Stimulated activated memory B cell treated with anti-CD40 and anti-IgM and Interleukin-4, amounts not matched to agents 10 μg/mL and 1 μg/mL and 100 μg/mL, for 72 hours (primary cell): ENCODE measurements at regions not wholly inside any gene's neighbourhood (a gene's known extent, or its start where the extent isn't known, plus 50 kb on each side); places are given as distances from the start of the nearest gene placed in this dataset.
A peak's percentile ranks its signal among the peaks of the same experiment; 100 is the strongest.

Experiments used
- ATAC-seq: fragments of 150-1000 bp; cut with Tn5 transposase; 2 replicates; pipeline ENCODE4 v1.10.0; 2021
- H3K27ac Mint-ChIP-seq: one replicate; pipeline ENCODE4 v1.8.0; 2022; ENCODE audit warnings: mild to moderate bottlenecking, mixed read lengths
- H3K27me3 Mint-ChIP-seq: one replicate; pipeline ENCODE4 v1.8.0; 2022; ENCODE audit warnings: mixed read lengths
- H3K36me3 Mint-ChIP-seq: one replicate; pipeline ENCODE4 v1.8.0; 2022; ENCODE audit warnings: mixed read lengths
- H3K4me1 Mint-ChIP-seq: one replicate; pipeline ENCODE4 v1.8.0; 2022; ENCODE audit warnings: mixed read lengths
- H3K4me3 Mint-ChIP-seq: one replicate; pipeline ENCODE4 v1.8.0; 2022; ENCODE audit warnings: mild to moderate bottlenecking, moderate library complexity, mixed read lengths
- H3K9me3 Mint-ChIP-seq: one replicate; pipeline ENCODE4 v1.8.0; 2022; ENCODE audit warnings: mixed read lengths

GRCh38 chr2:155651851-155652250, 680.7 kb downstream of the NR4A2 start:
- no peaks in the 10 kb centered on the region for H3K36me3 Mint-ChIP-seq
- ATAC-seq, result no peak
- H3K4me3 Mint-ChIP-seq, result no peak overlapping the region
- no peak overlapping the region for H3K27ac Mint-ChIP-seq
- no peaks in the 10 kb centered on the region for H3K27me3 Mint-ChIP-seq
- H3K4me1 Mint-ChIP-seq, result no peaks in the 10 kb centered on the region
- H3K9me3 Mint-ChIP-seq, result no peaks in the 10 kb centered on the region

- H3K4me3 Mint-ChIP-seq, result no peak overlapping the region
- no peak overlapping the region for H3K27ac Mint-ChIP-seq
- H3K9me3 Mint-ChIP-seq, result peaks cover 2% of the 10 kb centered on the region
- no peaks in the 10 kb centered on the region for H3K4me1 Mint-ChIP-seq
- no peaks in the 10 kb centered on the region for H3K27me3 Mint-ChIP-seq
- no peak for ATAC-seq
- H3K36me3 Mint-ChIP-seq, result no peaks in the 10 kb centered on the region
Observed at GRCh38 chr2:155645791-155646190, 686.7 kb downstream of the NR4A2 start.

- Mint-ChIP-seq H3K4me1 (no peaks in the 10 kb centered on the region), H3K9me3 (peaks cover 2% of the 10 kb centered on the region), H3K4me3 (no peak overlapping the region), H3K27me3 (no peaks in the 10 kb centered on the region), H3K27ac (no peak overlapping the region), H3K36me3 (no peaks in the 10 kb centered on the region)
- ATAC-seq, result no peak
Observed at GRCh38 chr2:155643056-155643775, 689.3 kb downstream of the NR4A2 start.

- no peak overlapping the region for H3K27ac Mint-ChIP-seq
- H3K27me3 Mint-ChIP-seq, result no peaks in the 10 kb centered on the region
- H3K9me3 Mint-ChIP-seq, result no peaks in the 10 kb centered on the region
- no peak overlapping the region for H3K4me3 Mint-ChIP-seq
- no peaks in the 10 kb centered on the region for H3K36me3 Mint-ChIP-seq
- ATAC-seq, result peak; percentile 24
- H3K4me1 Mint-ChIP-seq, result no peaks in the 10 kb centered on the region
Observed at GRCh38 chr2:155633887-155634570, 698.5 kb downstream of the NR4A2 start.

GRCh38 chr2:155633060-155633839, 699.3 kb downstream of the NR4A2 start:
- Mint-ChIP-seq H3K27ac (no peak overlapping the region), H3K4me1 (no peaks in the 10 kb centered on the region), H3K4me3 (no peak overlapping the region), H3K9me3 (no peaks in the 10 kb centered on the region), H3K36me3 (no peaks in the 10 kb centered on the region), H3K27me3 (no peaks in the 10 kb centered on the region)
- ATAC-seq, result no peak

GRCh38 chr2:155630760-155631159, 701.8 kb downstream of the NR4A2 start:
- Mint-ChIP-seq H3K4me1 (no peaks in the 10 kb centered on the region), H3K27me3 (no peaks in the 10 kb centered on the region), H3K36me3 (no peaks in the 10 kb centered on the region), H3K4me3 (no peak overlapping the region), H3K9me3 (no peaks in the 10 kb centered on the region), H3K27ac (no peak overlapping the region)
- no peak for ATAC-seq

GRCh38 chr2:155622443-155622842, 710.1 kb downstream of the NR4A2 start:
- H3K9me3 Mint-ChIP-seq, result no peaks in the 10 kb centered on the region

GRCh38 chr2:155600914-155601760, 731.4 kb downstream of the NR4A2 start:
- Mint-ChIP-seq H3K27ac (no peak overlapping the region), H3K36me3 (no peaks in the 10 kb centered on the region), H3K27me3 (no peaks in the 10 kb centered on the region), H3K4me3 (no peak overlapping the region), H3K4me1 (no peaks in the 10 kb centered on the region), H3K9me3 (no peaks in the 10 kb centered on the region)
- ATAC-seq, result peak; percentile 31

More at GRCh38 chr2:155622443-155622842, 710.1 kb downstream of the NR4A2 start:
- Mint-ChIP-seq H3K4me3 (no peak overlapping the region), H3K36me3 (no peaks in the 10 kb centered on the region), H3K27me3 (no peaks in the 10 kb centered on the region), H3K4me1 (no peaks in the 10 kb centered on the region), H3K27ac (no peak overlapping the region)
- no peak for ATAC-seq

GRCh38 chr2:155600296-155600695, 732.2 kb downstream of the NR4A2 start:
- Mint-ChIP-seq H3K4me3 (no peak overlapping the region), H3K27me3 (no peaks in the 10 kb centered on the region), H3K27ac (no peak overlapping the region), H3K36me3 (no peaks in the 10 kb centered on the region), H3K4me1 (no peaks in the 10 kb centered on the region), H3K9me3 (no peaks in the 10 kb centered on the region)
- no peak for ATAC-seq

- H3K36me3 Mint-ChIP-seq, result no peaks in the 10 kb centered on the region
- H3K27ac Mint-ChIP-seq, result no peak overlapping the region
- H3K27me3 Mint-ChIP-seq, result no peaks in the 10 kb centered on the region
- peak; percentile 36 for ATAC-seq
- no peak overlapping the region for H3K4me3 Mint-ChIP-seq
- H3K4me1 Mint-ChIP-seq, result no peaks in the 10 kb centered on the region
- no peaks in the 10 kb centered on the region for H3K9me3 Mint-ChIP-seq
Observed at GRCh38 chr2:155599834-155600233, 732.7 kb downstream of the NR4A2 start.

- H3K36me3 Mint-ChIP-seq, result no peaks in the 10 kb centered on the region
- peak; percentile 36 for ATAC-seq
- peaks cover 3% of the 10 kb centered on the region for H3K9me3 Mint-ChIP-seq
- H3K4me1 Mint-ChIP-seq, result no peaks in the 10 kb centered on the region
- no peaks in the 10 kb centered on the region for H3K27me3 Mint-ChIP-seq
- no peak overlapping the region for H3K4me3 Mint-ChIP-seq
- H3K27ac Mint-ChIP-seq, result no peak overlapping the region
Observed at GRCh38 chr2:155583674-155584195, 748.8 kb downstream of the NR4A2 start.

- H3K27ac Mint-ChIP-seq, result no peak overlapping the region
- no peak for ATAC-seq
- H3K9me3 Mint-ChIP-seq, result peaks cover 13% of the 10 kb centered on the region
- no peaks in the 10 kb centered on the region for H3K27me3 Mint-ChIP-seq
- H3K36me3 Mint-ChIP-seq, result no peaks in the 10 kb centered on the region
- H3K4me3 Mint-ChIP-seq, result no peak overlapping the region
- no peaks in the 10 kb centered on the region for H3K4me1 Mint-ChIP-seq
Observed at GRCh38 chr2:155574941-155575340, 757.6 kb downstream of the NR4A2 start.

GRCh38 chr2:155547571-155547970, 785.0 kb downstream of the NR4A2 start:
- H3K9me3 Mint-ChIP-seq, result no peaks in the 10 kb centered on the region
- no peaks in the 10 kb centered on the region for H3K4me1 Mint-ChIP-seq
- H3K4me3 Mint-ChIP-seq, result no peak overlapping the region
- no peaks in the 10 kb centered on the region for H3K27me3 Mint-ChIP-seq
- no peaks in the 10 kb centered on the region for H3K36me3 Mint-ChIP-seq
- no peak overlapping the region for H3K27ac Mint-ChIP-seq
- ATAC-seq, result no peak

- no peaks in the 10 kb centered on the region for H3K27me3 Mint-ChIP-seq
- no peak for ATAC-seq
- no peak overlapping the region for H3K4me3 Mint-ChIP-seq
- no peak overlapping the region for H3K27ac Mint-ChIP-seq
- H3K36me3 Mint-ChIP-seq, result no peaks in the 10 kb centered on the region
- H3K9me3 Mint-ChIP-seq, result no peaks in the 10 kb centered on the region
- H3K4me1 Mint-ChIP-seq, result no peaks in the 10 kb centered on the region
Observed at GRCh38 chr2:155546721-155547555, 785.6 kb downstream of the NR4A2 start.
